Mammary epithelial cell (primary cell): ENCODE measurements at regions not wholly inside any gene's neighbourhood (a gene's known extent, or its start where the extent isn't known, plus 50 kb on each side); places are given as distances from the start of the nearest gene placed in this dataset.

ENCODE experiments used
- EZH2 ChIP-seq: IDR thresholded peaks from 2 replicates; pipeline ENCODE4 v1.6.1; 2012; ENCODE audit warnings: low read length, inconsistent platforms, borderline replicate concordance
- TF ChIP-seq, protein P1 (sequence below), 2 donors: IDR thresholded peaks in 1 of 2; conservative IDR thresholded peaks in 1 of 2; 2 replicates each; pipeline ENCODE4 v1.5.1; 2011 to 2012; ENCODE audit warnings: inconsistent platforms in 2 of 2, low read length in 2 of 2, mild to moderate bottlenecking in 2 of 2, control low read depth in 1 of 2, low read depth in 1 of 2; ENCODE audit not compliant: insufficient read depth in 1 of 2; ENCODE audit errors: extremely low read depth in 1 of 2

- TF ChIP-seq, protein P1, sequence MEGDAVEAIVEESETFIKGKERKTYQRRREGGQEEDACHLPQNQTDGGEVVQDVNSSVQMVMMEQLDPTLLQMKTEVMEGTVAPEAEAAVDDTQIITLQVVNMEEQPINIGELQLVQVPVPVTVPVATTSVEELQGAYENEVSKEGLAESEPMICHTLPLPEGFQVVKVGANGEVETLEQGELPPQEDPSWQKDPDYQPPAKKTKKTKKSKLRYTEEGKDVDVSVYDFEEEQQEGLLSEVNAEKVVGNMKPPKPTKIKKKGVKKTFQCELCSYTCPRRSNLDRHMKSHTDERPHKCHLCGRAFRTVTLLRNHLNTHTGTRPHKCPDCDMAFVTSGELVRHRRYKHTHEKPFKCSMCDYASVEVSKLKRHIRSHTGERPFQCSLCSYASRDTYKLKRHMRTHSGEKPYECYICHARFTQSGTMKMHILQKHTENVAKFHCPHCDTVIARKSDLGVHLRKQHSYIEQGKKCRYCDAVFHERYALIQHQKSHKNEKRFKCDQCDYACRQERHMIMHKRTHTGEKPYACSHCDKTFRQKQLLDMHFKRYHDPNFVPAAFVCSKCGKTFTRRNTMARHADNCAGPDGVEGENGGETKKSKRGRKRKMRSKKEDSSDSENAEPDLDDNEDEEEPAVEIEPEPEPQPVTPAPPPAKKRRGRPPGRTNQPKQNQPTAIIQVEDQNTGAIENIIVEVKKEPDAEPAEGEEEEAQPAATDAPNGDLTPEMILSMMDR (conservative IDR thresholded peaks at IDR 0.05 in 1 of 2, IDR thresholded peaks at IDR 0.05 in 1 of 2; ENCODE audit: extremely low read depth in 1 of 2, insufficient read depth in 1 of 2, low read depth in 1 of 2, low read length in 2 of 2), result no peak
- no peak for TF ChIP-seq EZH2
These were observed 82.8 kb downstream of the GLUL start for GRCh38 chr1:182308826-182309225.
